ENCODE measurements at regions not wholly inside any gene's neighbourhood (a gene's known extent, or its start where the extent isn't known, plus 50 kb on each side); places are given as distances from the start of the nearest gene placed in this dataset.

- TF ChIP-seq GABPA (IDR thresholded peaks at IDR 0.05; ENCODE audit: borderline replicate concordance, insufficient read depth, low read length): no peak
These were observed 164.6 kb upstream of the LINGO1 start (continued) for GRCh38 chr15:77797270-77797669.

Data from H1 (cell line).